CD4-positive, alpha-beta T cell (primary cell): ENCODE measurements at regions not wholly inside any gene's neighbourhood (a gene's known extent, or its start where the extent isn't known, plus 50 kb on each side); places are given as distances from the start of the nearest gene placed in this dataset.

Experiments used
- ATAC-seq: fragments of 200-7000 bp; cut with Tn5 transposase; one replicate; pipeline ENCODE4 v1.10.0; 2022; ENCODE audit warnings: mild to moderate bottlenecking; ENCODE audit not compliant: poor library complexity
- CTCF ChIA-PET: fragments of 350-600 bp; sonication (Branson Sonifier 250); formaldehyde crosslinking; loops from one replicate; lab custom pipeline; 2021; ENCODE audit warnings: antibody characterized with exemption, inconsistent platforms; lab: Charles Lee
- POLR2A ChIA-PET: fragments of 350-600 bp; sonication (Branson Sonifier 250); formaldehyde crosslinking; loops from one replicate; lab custom pipeline; 2021; ENCODE audit warnings: antibody characterized with exemption, inconsistent platforms; lab: Charles Lee
- DNase-seq, 14 experiments: peaks; one replicate each; pipeline ENCODE4 v3.0.0-alpha.2; 2013 to 2020; ENCODE audit warnings: mixed read lengths in 2 of 14
- H3K27ac ChIP-seq, 2 donors: one replicate each; pipeline versions ENCODE4 v1.5.1 to v1.7.0; 2013; ENCODE audit warnings: low read length in 2 of 2, low read depth in 1 of 2, mild to moderate bottlenecking in 1 of 2
- H3K27me3 ChIP-seq, 2 experiments: 1 replicate in 1 of 2; 2 replicates in 1 of 2; pipeline versions ENCODE4 v1.6.1 to v1.7.0; 2013; ENCODE audit warnings: low read length in 2 of 2, control low read depth in 1 of 2, mild to moderate bottlenecking in 1 of 2, moderate library complexity in 1 of 2; ENCODE audit not compliant: insufficient read depth in 2 of 2, control insufficient read depth in 1 of 2
- H3K36me3 ChIP-seq: one replicate; pipeline ENCODE4 v1.6.1; 2013; ENCODE audit warnings: low read length, control low read depth; ENCODE audit not compliant: insufficient read depth
- H3K4me1 ChIP-seq: one replicate; pipeline ENCODE4 v1.6.1; 2013; ENCODE audit warnings: low read length, control low read depth; ENCODE audit not compliant: insufficient read depth
- H3K4me3 ChIP-seq: one replicate; pipeline ENCODE4 v1.5.1; 2013; ENCODE audit warnings: mild to moderate bottlenecking, low read length, moderate library complexity
- H3K9me3 ChIP-seq, 2 experiments: 1 replicate in 1 of 2; 2 replicates in 1 of 2; pipeline versions ENCODE4 v1.6.1 to v1.7.0; 2013; ENCODE audit warnings: low read length in 2 of 2, mild to moderate bottlenecking in 2 of 2, control low read depth in 1 of 2, moderate library complexity in 1 of 2; ENCODE audit not compliant: control insufficient read depth in 1 of 2, insufficient read depth in 1 of 2
- H3K27ac Mint-ChIP-seq: one replicate; pipeline ENCODE4 v1.8.0; 2020; ENCODE audit warnings: mixed read lengths
- H3K27me3 Mint-ChIP-seq: one replicate; pipeline ENCODE4 v1.8.0; 2021; ENCODE audit warnings: mixed read lengths
- H3K36me3 Mint-ChIP-seq: one replicate; pipeline ENCODE4 v1.8.0; 2021; ENCODE audit warnings: low read depth, mixed read lengths
- H3K4me1 Mint-ChIP-seq: one replicate; pipeline ENCODE4 v1.8.0; 2021; ENCODE audit warnings: low read depth, mixed read lengths
- H3K4me3 Mint-ChIP-seq: one replicate; pipeline ENCODE4 v1.8.0; 2020; ENCODE audit warnings: mild to moderate bottlenecking, mixed read lengths
- H3K9me3 Mint-ChIP-seq: one replicate; pipeline ENCODE4 v1.8.0; 2020; ENCODE audit warnings: mixed read lengths
- CTCF ChIP-seq: fragments of 200-600 bp; IDR thresholded peaks from one replicate; pipeline ENCODE4 v1.8.0; 2022; ENCODE audit warnings: antibody characterized with exemption, mild to moderate bottlenecking
- intact Hi-C, 2 experiments: fragments of 100-400 bp; cut with DNase I in 1 of 2; cut with micrococcal nuclease in 1 of 2; formaldehyde crosslinking; loops; one replicate each; pipeline versions ENCODE4 v1.15.1 to v1.9.0; 2023 to 2025; cut with DNase I, micrococcal nuclease

GRCh38 chr1:170366980-170367379 lies 165.0 kb upstream of the GORAB start:
- intact Hi-C loops: no loop called here
- DNase-seq (no peak), ATAC-seq (no peak)
- H3K27me3 Mint-ChIP-seq: peaks cover 13% of the 10 kb centered on the region
- Histone ChIP-seq H3K4me1 (no peaks in the 10 kb centered on the region), H3K9me3 (peaks cover 0 to 18% of the 10 kb centered on the region in 2 experiments), H3K27me3 (no peaks in the 10 kb centered on the region), H3K4me3 (no peak overlapping the region), H3K27ac (no peak overlapping the region), H3K36me3 (no peaks in the 10 kb centered on the region)
- no peak overlapping the region for H3K27ac Mint-ChIP-seq
- TF ChIP-seq CTCF: no peak
- H3K4me3 Mint-ChIP-seq: no peak overlapping the region
- CTCF ChIA-PET: no interaction called here
- POLR2A ChIA-PET: no interaction called here
- no peaks in the 10 kb centered on the region for H3K4me1 Mint-ChIP-seq
- no peaks in the 10 kb centered on the region for H3K36me3 Mint-ChIP-seq
- H3K9me3 Mint-ChIP-seq: peaks cover 11% of the 10 kb centered on the region

DNA sequence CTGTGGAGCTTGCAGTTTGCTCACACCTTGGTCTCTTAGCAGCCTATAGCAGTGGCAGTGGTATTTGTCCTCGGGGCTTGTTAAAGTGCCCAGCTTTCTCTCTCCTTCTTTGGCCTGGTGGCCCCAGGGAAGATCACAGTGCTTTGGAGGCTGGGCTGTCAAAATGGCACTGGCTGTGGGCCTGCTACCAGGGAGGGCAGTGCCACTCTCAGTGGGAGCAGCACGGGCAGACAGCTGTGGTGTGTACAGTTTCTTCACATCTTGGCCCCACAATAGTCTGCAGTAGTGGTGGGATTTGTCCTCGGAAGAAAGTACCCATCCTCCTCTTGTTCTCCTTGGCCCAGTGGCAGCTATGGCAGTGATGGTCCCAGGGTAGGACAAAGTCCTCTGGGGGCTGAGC lies 164.4 kb upstream of the GORAB start:
- H3K27ac Mint-ChIP-seq: no peak overlapping the region
- Histone ChIP-seq H3K4me3 (no peak overlapping the region), H3K27ac (no peak overlapping the region), H3K36me3 (no peaks in the 10 kb centered on the region), H3K9me3 (peaks cover 0 to 18% of the 10 kb centered on the region in 2 experiments), H3K27me3 (no peaks in the 10 kb centered on the region), H3K4me1 (no peaks in the 10 kb centered on the region)
- no peaks in the 10 kb centered on the region for H3K4me1 Mint-ChIP-seq
- ChIA-PET POLR2A (no interaction called here), CTCF (no interaction called here)
- peaks cover 11% of the 10 kb centered on the region for H3K9me3 Mint-ChIP-seq
- intact Hi-C loops: no loop called here
- no peak for TF ChIP-seq CTCF
- H3K4me3 Mint-ChIP-seq: no peak overlapping the region
- H3K27me3 Mint-ChIP-seq: peaks cover 13% of the 10 kb centered on the region
- no peak for DNase-seq
- ATAC-seq: no peak
- no peaks in the 10 kb centered on the region for H3K36me3 Mint-ChIP-seq

GRCh38 chr1:170369000-170369399 lies 163.0 kb upstream of the GORAB start:
- intact Hi-C loops: no loop called here

More at GRCh38 chr1:170369000-170369399, 163.0 kb upstream of the GORAB start:
- Mint-ChIP-seq H3K27me3 (peaks cover 13% of the 10 kb centered on the region), H3K4me1 (no peaks in the 10 kb centered on the region), H3K9me3 (peaks cover 11% of the 10 kb centered on the region), H3K4me3 (no peak overlapping the region), H3K27ac (no peak overlapping the region), H3K36me3 (no peaks in the 10 kb centered on the region)
- no peaks in the 10 kb centered on the region for H3K4me1 ChIP-seq
- ATAC-seq (no peak), DNase-seq (no peak)
- H3K27ac ChIP-seq: no peak overlapping the region
- TF ChIP-seq CTCF: no peak
- CTCF ChIA-PET: no interaction called here
- H3K9me3 ChIP-seq: peaks cover 0 to 18% of the 10 kb centered on the region in 2 experiments
- no peaks in the 10 kb centered on the region for H3K36me3 ChIP-seq
- POLR2A ChIA-PET: no interaction called here
- no peaks in the 10 kb centered on the region for H3K27me3 ChIP-seq
- H3K4me3 ChIP-seq: no peak overlapping the region
